ENCODE measurements at regions not wholly inside any gene's neighbourhood (a gene's known extent, or its start where the extent isn't known, plus 50 kb on each side); places are given as distances from the start of the nearest gene placed in this dataset.

DNA sequence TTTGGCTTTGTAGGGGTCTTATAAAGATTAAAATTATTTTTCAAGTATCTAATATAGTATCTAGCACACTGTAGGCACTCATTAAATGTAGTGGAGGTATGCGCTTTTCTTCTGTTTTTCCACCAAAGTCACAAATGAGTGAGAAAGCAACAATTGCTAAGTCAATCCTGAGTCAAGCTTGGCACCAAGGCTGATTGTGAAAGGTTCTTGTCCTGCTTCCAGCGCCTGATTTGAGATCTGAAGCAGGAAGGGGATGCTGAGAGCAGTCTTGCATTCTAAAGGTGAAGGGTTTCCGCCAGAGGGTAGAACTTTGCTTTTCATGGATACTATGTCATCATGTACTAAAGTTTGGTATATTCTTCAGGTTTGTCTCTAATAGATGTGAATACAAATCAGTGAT, 64.9 kb upstream of the DAAM1 start:
- no peak for TF ChIP-seq CTCF (conservative IDR thresholded peaks at IDR 0.05)
- no peak for TF ChIP-seq EZH2 (IDR thresholded peaks at IDR 0.05; ENCODE audit: low read depth)
